ENCODE measurements at regions not wholly inside any gene's neighbourhood (a gene's known extent, or its start where the extent isn't known, plus 50 kb on each side); places are given as distances from the start of the nearest gene placed in this dataset.

DNA sequence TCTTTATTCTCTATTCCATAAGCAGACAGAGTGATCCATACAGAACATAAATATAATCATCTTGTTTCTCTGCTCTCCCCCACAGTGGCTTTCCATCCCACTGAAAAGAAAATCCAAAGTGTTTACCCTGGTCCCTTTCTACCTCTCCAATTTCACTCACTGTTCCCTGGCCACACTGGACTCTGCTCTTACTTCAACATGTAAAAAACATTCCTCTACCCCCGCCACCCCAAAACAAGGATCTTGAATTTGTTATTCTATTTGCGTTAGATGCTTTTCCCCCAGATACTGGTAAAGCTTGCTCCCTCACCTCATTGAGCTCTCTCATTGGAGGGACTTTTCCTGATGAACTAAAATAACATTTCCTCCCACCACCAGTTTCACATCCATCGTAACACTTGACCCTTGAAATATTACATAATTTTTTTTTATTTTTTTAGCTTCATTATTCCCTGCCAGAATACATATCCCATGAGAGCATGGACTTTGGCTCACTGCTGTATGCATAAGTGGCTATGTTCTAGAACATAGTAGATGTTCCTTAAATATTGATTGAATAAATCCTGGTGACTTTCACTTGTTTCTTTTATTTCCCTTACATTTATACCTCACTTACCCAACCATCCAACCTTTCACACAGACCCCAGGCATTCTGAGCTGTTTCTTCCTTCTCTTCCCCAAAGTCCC is 162.7 kb upstream of the MEIS2 start:
- DNase-seq (no peak), ATAC-seq (ENCODE audit: insufficient read depth, low read depth) (no peak)
- H2AFZ ChIP-seq (ENCODE audit: low read depth, low read length): no peak overlapping the region
- TF ChIP-seq CTCF (IDR thresholded peaks at IDR 0.05; ENCODE audit: borderline replicate concordance, extremely low read depth, low read length, poor library complexity, severe bottlenecking) (no peak), EZH2 (IDR thresholded peaks at IDR 0.05; ENCODE audit: borderline replicate concordance, low read depth, low read length, severe bottlenecking) (no peak)
- no peak overlapping the region for H3K27ac ChIP-seq (ENCODE audit: low read length)
- no peaks in the 10 kb centered on the region for H3K9me3 ChIP-seq (ENCODE audit: insufficient read depth, low read length, severe bottlenecking)
- H3K27me3 ChIP-seq (ENCODE audit: insufficient read depth, low read length, poor library complexity): no peaks in the 10 kb centered on the region
- no peaks in the 10 kb centered on the region for H3K79me2 ChIP-seq (ENCODE audit: insufficient read depth, low read length)
- no peaks in the 10 kb centered on the region for H4K20me1 ChIP-seq (ENCODE audit: insufficient read depth, low read length)
- no peaks in the 10 kb centered on the region for H3K36me3 ChIP-seq (ENCODE audit: insufficient read depth, low read length)
- no peak overlapping the region for H3K9ac ChIP-seq (ENCODE audit: low read depth, low read length)
- no peaks in the 10 kb centered on the region for H3K4me1 ChIP-seq (ENCODE audit: insufficient read depth, low read length)
- H3K4me3 ChIP-seq (ENCODE audit: low read depth in 1 of 2, low read length in 2 of 2): no peak overlapping the region
- no peak overlapping the region for H3K4me2 ChIP-seq (ENCODE audit: insufficient read depth, low read length)

DNA sequence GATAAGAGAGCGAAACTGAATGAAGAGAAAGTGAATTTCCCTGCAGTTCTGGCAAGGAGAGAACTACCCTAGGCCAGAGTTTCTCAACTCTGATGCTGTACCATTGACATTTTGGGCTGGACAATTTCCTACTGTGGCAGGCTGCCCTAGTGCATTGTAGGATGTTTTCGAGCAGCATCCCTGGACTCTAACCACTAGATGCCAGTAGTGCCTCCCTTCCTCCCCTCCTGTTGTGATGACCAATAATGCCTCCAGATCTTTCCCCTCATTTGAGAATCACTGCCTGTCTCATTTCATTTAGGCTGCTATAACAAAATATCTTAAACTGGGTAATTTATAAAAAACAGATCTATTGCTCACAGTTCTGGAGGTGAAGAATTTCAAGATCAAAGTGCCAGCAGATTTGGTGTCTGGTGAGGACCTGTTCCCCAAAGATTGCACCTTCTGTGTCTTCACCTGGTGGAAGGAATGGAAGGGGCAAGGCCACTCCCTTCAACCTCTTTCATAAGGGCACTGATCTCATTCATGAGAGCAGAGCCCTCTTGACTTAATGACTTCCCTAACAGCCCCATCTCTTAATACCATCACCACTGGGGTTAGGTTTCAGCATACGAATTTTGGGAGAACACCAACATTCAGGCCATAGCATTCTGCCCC is 188.9 kb upstream of the MEIS2 start:
- DNase-seq (no peak), ATAC-seq (ENCODE audit: insufficient read depth, low read depth) (no peak)
- no peak overlapping the region for H3K9ac ChIP-seq (ENCODE audit: low read depth, low read length)
- no peaks in the 10 kb centered on the region for H3K4me1 ChIP-seq (ENCODE audit: insufficient read depth, low read length)
- H3K9me3 ChIP-seq (ENCODE audit: insufficient read depth, low read length, severe bottlenecking): no peaks in the 10 kb centered on the region
- H3K27ac ChIP-seq (ENCODE audit: low read length): no peak overlapping the region
- no peak overlapping the region for H3K4me3 ChIP-seq (ENCODE audit: low read depth in 1 of 2, low read length in 2 of 2)
- H3K36me3 ChIP-seq (ENCODE audit: insufficient read depth, low read length): no peaks in the 10 kb centered on the region
- H4K20me1 ChIP-seq (ENCODE audit: insufficient read depth, low read length): no peaks in the 10 kb centered on the region
- no peak overlapping the region for H3K4me2 ChIP-seq (ENCODE audit: insufficient read depth, low read length)
- TF ChIP-seq CTCF (IDR thresholded peaks at IDR 0.05; ENCODE audit: borderline replicate concordance, extremely low read depth, low read length, poor library complexity, severe bottlenecking) (no peak), EZH2 (IDR thresholded peaks at IDR 0.05; ENCODE audit: borderline replicate concordance, low read depth, low read length, severe bottlenecking) (no peak)
- H2AFZ ChIP-seq (ENCODE audit: low read depth, low read length): no peak overlapping the region
- H3K27me3 ChIP-seq (ENCODE audit: insufficient read depth, low read length, poor library complexity): no peaks in the 10 kb centered on the region
- H3K79me2 ChIP-seq (ENCODE audit: insufficient read depth, low read length): no peaks in the 10 kb centered on the region

GRCh38 chr15:37291920-37292319 is 191.6 kb upstream of the MEIS2 start:
- Histone ChIP-seq H4K20me1 (ENCODE audit: insufficient read depth, low read length) (no peaks in the 10 kb centered on the region), H3K4me3 (ENCODE audit: low read depth in 1 of 2, low read length in 2 of 2) (no peak overlapping the region), H3K27ac (ENCODE audit: low read length) (no peak overlapping the region), H3K36me3 (ENCODE audit: insufficient read depth, low read length) (no peaks in the 10 kb centered on the region), H3K9ac (ENCODE audit: low read depth, low read length) (no peak overlapping the region), H3K4me2 (ENCODE audit: insufficient read depth, low read length) (no peak overlapping the region), H3K4me1 (ENCODE audit: insufficient read depth, low read length) (no peaks in the 10 kb centered on the region), H3K79me2 (ENCODE audit: insufficient read depth, low read length) (no peaks in the 10 kb centered on the region), H2AFZ (ENCODE audit: low read depth, low read length) (no peak overlapping the region), H3K27me3 (ENCODE audit: insufficient read depth, low read length, poor library complexity) (no peaks in the 10 kb centered on the region), H3K9me3 (ENCODE audit: insufficient read depth, low read length, severe bottlenecking) (no peaks in the 10 kb centered on the region)
- no peak for DNase-seq
- no peak for ATAC-seq (ENCODE audit: insufficient read depth, low read depth)
- TF ChIP-seq CTCF (IDR thresholded peaks at IDR 0.05; ENCODE audit: borderline replicate concordance, extremely low read depth, low read length, poor library complexity, severe bottlenecking): no peak
- no peak for TF ChIP-seq EZH2 (IDR thresholded peaks at IDR 0.05; ENCODE audit: borderline replicate concordance, low read depth, low read length, severe bottlenecking)
